GM21447 (cell line): ENCODE measurements at regions not wholly inside any gene's neighbourhood (a gene's known extent, or its start where the extent isn't known, plus 50 kb on each side); places are given as distances from the start of the nearest gene placed in this dataset.
"Not testable (repeated sequence)": the region's sequence is repeated elsewhere in the genome, so short reads cannot be mapped to it uniquely, and the experiment has no call there.

Experiments
- ATAC-seq: cut with Tn5 transposase; IDR thresholded peaks from one replicate; pipeline ENCODE4 v1.9.1; 2021; ENCODE audit not compliant: unreplicated experiment

- no peak for ATAC-seq
Measured at GRCh38 chr11:39462506-39462905, 1996.9 kb downstream of the LRRC4C start.

DNA sequence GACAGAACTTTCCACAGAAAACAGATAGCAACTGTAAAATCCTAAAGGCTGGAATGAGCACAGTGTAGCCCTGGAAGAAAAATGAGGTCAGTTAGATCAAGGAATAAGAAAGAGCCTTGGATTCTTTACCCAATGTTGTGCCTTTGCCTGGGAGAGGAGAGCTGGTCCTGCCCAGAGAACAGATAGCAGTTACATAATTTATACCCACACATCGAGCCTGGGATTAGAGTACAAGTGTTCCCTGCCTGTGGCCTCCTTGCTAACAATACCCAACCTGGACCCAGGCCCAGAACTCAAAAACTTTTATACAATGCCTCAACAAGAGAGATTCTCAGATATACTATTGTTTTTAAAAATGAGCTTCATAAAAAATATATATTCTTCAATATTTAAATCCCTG is 1998.4 kb downstream of the LRRC4C start:
- ATAC-seq = no peak

DNA sequence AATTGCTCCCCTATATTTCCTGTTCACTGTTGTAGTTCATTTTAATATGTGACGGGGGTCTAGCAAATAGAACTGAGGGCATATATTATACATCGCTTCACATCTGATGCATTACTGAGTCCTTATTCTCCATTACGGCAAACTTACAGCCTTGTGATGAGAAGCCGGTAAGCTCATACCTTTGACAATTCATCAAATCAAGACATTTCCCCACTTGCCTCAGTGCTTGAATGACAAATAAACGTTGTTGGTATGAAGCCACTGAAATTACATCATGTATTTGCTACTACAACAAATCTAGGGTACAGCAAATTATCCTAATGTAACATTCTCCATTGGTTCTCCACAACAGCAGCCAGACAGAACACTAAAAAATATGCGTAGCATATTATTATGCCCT is 1999.8 kb downstream of the LRRC4C start:
- no peak for ATAC-seq

DNA sequence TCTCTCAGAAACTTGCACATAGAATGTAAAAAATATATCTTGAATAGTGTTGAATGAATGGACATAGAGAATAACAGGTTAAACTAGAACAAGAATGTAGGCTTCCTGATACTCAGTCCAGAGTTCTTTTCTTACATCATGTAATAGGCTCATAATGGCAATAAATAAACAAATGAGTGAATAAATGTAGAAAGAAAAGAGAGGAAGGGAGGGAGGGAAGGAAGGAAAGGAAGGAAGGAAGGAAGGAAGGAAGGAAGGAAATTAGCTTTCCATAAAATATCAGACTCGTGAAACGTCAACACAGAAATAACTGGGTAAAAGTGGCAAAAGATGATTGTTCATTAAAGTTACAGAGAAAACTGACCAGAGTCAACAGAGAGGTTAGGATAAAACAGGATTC is 2001.0 kb downstream of the LRRC4C start:
- no peak for ATAC-seq

DNA sequence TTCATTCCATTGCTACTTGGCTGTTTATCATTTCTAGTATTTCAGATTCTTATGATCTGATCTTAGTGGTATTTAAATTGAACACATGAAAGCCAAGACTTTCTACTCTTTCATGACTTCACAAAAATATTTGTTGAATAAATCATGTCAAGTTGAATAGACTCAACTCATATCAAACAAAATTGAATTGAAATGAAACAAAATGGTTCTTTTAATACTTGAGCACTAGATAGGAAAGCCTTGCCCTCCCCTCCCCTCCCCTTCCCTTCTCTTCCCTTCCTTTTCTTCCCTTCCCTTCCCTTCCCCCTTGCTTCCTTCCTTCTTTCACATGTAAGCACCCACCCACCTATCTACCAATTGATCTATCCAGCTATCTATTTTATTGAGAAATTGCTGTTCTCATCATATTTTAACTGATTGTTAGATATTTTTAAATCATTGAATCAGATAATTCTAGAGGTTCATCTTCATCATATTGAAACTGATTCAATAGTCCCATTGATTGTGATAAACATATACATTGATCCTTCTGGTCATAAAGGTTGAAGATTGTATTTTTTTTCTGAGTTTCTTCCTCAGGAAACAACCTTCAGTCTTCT is 2015.9 kb downstream of the LRRC4C start:
- no peak for ATAC-seq

- no peak for ATAC-seq
Measured at GRCh38 chr11:39442177-39442576, 2017.3 kb downstream of the LRRC4C start.

- ATAC-seq = no peak
Measured at GRCh38 chr11:39435641-39436040, 2023.8 kb downstream of the LRRC4C start.

DNA sequence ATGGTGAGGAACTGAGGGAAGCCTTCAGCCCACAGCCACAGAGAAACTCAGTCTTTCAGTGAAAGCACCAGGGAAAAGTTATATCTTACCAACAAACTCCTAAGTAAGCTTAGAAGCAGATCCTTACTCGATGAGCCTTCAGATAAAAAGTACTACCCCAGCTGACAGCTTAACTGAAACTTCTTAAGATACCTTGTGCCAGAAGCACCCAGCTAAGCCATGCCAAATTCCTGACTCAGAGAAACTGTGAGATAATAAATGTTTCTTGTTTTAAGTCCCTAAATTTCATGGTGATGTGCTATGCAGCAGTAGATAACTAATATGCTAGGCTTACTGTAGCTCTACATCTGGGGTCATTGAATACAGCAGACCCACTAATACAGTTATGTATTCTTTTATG is 2025.0 kb downstream of the LRRC4C start:
- no peak for ATAC-seq

- ATAC-seq = no peak
Measured at GRCh38 chr11:39432929-39433328, 2026.5 kb downstream of the LRRC4C start.

DNA sequence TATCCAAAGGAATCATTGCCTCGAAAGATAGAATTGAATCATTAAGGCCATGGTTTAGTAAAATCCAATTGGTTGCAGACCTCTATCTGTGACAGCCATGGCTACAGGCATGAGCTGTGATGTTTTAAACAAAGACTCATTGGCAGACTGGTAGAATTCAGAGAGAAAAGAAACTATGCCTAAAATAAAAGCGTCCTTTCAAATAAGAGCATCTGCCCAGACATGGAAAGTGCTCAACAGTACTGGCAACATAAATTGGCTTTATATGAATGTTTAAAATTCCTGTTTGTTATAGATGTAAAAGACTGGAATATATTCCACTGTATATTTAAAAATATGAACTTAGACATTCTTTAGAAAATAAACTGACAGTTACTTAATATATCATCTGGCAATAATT is 2034.2 kb downstream of the LRRC4C start:
- no peak for ATAC-seq

- ATAC-seq = no peak
Measured at GRCh38 chr11:39412117-39412516, 2047.3 kb downstream of the LRRC4C start.

DNA sequence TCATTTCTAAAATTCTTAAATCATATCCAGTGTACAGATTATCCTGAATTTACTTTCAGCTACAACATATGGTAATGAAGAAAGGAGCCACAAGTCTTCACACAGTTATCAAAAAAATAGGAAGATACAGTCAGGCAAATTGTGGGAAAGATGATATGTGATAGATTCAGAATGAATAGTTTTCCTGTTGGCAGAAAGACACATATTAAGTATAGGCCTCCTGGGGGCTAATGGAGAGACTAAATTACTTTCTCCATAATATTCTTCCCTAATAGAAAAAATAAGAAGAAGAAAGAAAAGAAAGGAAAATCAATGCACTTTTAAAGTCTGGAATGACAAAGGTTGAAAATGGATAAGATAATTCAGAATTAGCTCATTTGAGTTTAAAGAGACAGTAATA is 2073.5 kb downstream of the LRRC4C start:
- ATAC-seq = no peak

DNA sequence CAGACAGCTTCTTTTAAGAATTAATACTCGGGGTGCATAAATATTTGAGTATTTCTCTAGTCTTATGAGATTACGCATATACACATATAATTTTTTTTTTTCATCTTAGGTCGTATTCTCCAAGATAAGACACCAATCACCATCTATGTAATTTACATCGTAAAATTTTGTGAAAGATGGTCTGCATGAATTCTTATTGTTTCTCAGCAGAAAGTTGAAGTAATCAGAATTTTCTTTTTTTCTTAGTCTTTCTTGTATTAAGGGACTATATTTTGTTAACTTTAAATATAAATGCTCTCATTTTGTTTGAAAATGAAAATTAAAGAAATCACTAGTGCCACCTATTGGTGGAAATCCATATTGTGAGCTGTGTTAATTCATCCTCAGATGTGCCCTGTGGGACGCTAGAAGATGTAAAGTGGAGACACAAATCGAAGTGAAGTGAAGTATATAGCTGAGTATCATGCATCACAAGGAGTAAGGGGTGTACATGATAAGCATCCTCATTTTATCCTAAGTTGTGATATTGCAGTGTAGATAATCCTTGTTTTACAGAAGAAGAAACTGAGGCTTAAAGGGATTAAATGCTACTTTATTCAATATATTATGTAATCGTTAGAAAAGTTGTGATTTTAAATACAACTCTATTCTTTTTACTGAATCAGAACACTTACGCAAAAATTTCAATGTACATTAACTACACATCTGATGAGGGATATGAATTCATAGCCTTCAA is 2084.3 kb downstream of the LRRC4C start:
- ATAC-seq = no peak

DNA sequence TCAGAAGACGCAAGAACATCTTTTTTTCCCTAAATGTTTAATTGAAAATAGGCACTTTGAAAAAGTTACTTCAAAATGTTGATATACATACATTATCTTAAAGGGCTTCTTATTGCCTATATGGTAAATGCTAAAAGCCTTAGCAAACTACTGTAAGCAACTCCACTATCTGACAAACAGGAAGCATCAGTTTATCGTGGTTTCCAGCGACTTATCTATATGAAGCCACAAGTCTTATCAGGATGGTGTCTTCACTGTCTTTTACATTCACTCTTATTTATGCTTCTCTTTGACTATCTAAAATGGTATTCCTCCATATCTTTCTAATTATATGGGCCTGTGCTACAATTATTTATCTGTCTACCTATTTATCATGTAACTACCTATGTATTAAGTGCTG is 2091.9 kb downstream of the LRRC4C start:
- ATAC-seq = no peak

DNA sequence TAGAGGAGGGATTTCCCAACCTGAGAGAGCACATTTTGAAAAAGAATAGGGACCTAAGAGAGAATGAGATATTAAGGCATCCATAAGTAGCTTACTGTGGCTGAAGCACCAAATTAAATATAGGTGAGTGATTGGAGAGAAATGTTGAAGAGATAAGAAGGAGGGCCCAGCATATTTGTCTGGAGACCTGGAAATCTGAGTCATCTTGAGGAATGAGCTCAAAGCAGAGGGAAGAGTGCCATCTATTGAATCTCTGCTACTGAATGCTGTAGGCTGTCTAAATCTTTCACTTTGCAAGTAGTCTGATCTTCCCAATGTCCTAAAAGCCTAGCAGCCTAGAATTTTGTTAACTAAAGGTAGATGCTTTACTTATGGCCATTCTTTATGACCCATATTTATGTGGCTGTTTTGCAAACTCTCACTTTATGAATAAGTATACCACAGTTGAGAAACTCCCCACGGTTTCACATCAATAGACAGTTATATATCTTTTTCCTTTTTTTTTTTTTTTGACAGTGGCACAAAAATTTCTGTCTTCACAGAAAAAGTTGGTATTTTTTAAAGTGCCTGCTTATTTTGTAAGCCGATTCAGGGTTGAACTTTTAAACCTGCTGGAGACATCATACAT is 2093.5 kb downstream of the LRRC4C start:
- ATAC-seq = no peak

DNA sequence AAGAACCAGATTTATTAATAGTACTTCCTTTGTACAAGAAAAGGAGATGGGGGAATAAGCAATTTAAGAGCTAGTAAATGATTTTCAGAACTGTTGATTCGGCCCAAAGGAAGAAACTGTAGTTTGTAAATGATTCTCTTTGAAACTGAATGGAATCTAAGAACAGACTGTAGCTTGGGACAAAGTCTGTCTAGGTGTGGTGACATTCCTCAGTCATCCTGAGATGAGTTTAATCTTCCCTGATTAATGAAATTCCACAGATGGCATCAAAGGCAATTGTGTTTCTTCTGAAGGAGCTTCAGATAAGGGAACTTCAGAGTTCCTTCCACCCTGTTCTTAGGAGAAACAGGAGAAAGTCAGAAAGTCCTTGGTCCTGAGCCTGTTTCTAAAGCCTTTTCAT is 2095.9 kb downstream of the LRRC4C start:
- ATAC-seq = no peak

GRCh38 chr11:39361557-39361956 is 2097.9 kb downstream of the LRRC4C start:
- no peak for ATAC-seq

DNA sequence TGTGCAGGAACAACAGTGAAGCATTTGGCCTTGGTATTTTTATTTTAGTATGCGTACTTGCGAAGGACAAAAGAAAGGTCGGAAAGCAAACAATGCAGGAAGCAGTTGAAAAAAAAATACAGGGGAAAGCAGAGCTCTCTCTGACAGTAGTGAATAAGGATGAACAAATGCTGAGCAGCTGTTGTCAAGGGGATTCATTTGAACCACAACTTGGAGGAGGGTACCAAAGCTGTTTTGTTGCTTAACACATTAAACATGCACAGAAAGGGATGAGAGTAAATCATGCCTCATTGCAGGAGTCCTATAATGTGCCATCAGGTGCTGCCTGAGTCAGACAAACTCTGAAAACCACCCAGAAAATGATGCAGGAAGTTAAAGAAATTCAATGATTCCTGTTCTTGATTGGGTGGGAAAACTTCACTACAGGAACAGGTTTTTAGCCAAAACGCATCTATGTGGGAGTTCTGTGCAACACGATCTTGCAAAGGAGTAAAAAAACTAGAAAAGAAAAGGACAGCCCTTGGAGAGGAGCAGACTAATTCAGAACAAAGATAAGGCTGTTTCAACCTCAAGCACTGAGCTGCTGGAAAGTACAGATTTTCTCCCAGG is 2113.5 kb downstream of the LRRC4C start:
- no peak for ATAC-seq

DNA sequence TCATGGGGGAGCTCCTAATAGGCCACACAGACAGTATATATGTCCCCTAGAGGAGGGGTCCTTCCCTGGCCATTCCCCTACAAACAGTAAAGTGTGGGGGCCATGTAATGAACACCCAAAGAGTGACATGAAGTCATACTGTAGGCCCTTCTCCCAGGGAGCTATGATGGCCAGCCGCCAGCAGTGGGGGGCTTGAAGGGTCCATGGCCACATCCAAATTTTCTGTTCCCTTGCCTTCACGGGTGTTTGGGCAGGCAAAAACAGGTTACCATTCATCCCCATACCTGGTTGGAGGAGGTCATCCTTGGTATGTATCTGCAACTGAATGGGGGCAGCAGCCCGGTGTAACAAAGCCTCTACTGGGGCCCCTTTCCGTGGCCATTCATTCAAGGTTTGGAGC is 2118.0 kb downstream of the LRRC4C start:
- ATAC-seq = no peak

GRCh38 chr11:39333006-39333405 is 2126.4 kb downstream of the LRRC4C start:
- not testable (repeated sequence) for ATAC-seq

DNA sequence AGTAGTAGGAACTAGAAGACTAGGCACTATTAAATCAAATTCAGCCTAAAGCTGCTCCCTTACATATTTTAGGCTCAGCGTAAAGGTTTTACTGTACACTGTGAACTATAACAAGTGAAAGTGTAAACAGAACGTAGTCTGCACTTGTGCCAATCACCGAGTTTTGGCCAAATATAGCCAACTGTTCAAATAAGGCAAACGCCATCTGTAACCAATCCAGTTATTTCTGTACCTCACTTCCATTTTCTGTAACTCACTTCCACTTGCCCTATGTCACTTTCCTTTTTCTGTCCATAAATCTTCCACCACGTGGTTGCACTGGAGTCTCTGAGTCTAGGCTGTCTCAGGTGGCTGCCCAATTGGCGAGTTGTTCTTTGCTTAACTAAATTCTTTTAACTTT is 2132.2 kb downstream of the LRRC4C start:
- ATAC-seq = no peak

GRCh38 chr11:39311888-39312287 is 2147.6 kb downstream of the LRRC4C start:
- ATAC-seq = not testable (repeated sequence)
